Stimulated activated naive CD4-positive, alpha-beta T cell (primary cell): ENCODE measurements at regions not wholly inside any gene's neighbourhood (a gene's known extent, or its start where the extent isn't known, plus 50 kb on each side); places are given as distances from the start of the nearest gene placed in this dataset.
"Not testable (repeated sequence)": the region's sequence is repeated elsewhere in the genome, so short reads cannot be mapped to it uniquely, and the experiment has no call there.

Experiments
- DNase-seq, 6 experiments: peaks; one replicate each; lab custom pipeline; 2025; lab: John Stamatoyannopoulos, UW

DNA sequence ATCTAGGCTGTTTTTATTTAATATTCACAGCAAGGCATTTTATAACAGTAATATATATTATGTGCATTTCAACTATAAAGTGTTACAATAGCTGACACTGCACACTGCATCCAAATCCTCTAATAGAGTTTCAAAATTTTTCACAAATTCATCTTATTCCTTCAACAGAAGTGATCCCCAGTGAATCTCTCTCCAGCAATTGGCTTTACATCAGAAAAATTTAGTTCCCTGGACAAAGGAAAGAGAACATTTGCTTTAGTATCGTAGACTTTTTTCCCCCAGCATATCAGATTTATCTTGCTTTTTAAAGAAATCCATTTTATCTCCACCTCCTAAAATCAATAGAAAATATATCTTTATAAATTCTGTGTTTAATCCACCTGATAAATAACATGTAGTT lies 868.6 kb downstream of the TBL1XR1 start:
- DNase-seq: no peak

DNA sequence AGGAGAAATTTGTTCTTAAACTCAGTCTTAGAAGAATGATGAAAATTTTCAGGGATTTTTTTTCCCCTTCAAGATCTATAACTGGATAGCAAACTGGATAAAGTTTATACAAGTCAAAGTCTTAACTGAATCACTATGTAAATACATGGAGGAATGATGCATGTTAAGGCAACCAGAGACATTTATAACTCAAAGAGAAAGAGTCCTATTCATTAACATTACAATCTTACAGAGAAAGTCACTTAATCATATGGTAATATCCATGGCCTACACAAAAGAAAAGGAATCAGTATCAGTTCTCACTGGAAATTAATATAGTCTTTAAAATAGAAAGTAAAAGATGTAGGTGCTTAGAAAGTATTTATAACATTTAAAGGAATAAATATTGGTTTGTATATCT lies 869.1 kb downstream of the TBL1XR1 start:
- DNase-seq: no peak

DNA sequence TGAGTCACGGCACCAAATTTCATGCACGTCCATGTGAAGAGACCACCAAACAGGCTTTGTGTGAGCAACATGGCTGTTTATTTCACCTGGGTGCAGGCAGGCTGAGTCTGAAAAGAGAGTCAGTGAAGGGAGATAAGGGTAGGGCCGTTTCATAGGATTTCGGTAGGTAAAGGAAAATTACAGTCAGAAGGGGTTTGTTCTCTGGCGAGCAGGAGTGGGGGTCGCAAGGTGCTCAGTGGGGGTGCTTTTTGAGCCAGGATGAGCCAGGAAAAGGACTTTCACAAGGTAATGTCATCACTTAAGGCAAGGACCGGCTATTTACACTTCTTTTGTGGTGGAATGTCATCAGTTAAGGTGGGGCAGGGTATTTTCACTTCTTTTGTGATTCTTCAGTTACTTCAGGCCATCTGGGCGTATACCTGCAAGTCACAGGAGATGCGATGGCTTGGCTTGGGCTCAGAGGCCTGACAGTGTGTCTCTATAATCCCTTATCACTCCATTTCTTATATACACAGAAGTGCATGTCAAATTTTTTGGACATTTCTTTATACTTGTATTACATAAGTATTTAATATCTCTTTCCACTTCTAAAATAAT lies 870.3 kb downstream of the TBL1XR1 start:
- DNase-seq: not testable (repeated sequence)

DNA sequence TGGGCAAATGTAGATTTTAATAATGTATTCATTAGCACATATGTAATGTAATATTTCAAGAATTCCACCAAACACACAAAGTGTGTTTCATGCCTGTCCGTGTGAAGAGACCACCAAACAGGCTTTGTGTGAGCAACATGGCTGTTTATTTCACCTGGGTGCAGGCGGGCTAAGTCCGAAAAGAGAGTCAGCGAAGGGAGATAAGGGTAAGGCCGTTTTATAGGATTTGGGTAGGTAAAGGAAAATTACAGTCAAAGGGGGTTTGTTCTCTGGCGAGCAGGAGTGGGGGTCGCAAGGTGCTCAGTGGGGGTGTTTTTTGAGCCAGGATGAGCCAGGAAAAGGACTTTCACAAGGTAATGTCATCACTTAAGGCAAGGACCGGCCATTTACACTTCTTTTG lies 875.8 kb downstream of the TBL1XR1 start:
- not testable (repeated sequence) for DNase-seq

DNA sequence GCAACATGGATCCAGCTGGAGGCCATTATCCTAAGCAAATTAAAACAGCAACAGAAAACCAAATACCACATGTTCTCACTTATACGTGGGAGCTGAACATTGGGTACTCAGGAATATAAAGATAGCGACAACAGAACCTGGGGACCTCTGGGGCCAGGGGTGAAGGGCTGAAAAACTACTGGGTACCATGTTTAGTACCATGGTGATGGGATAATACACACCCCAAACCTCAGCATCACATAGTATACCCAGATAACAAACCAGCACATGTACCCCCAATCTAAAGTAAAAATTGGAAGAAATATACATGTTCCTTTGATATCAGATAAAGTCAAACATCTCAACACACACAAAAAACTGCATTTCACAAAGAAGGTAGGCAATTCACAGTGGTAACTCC lies 876.2 kb downstream of the TBL1XR1 start:
- no peak for DNase-seq

DNA sequence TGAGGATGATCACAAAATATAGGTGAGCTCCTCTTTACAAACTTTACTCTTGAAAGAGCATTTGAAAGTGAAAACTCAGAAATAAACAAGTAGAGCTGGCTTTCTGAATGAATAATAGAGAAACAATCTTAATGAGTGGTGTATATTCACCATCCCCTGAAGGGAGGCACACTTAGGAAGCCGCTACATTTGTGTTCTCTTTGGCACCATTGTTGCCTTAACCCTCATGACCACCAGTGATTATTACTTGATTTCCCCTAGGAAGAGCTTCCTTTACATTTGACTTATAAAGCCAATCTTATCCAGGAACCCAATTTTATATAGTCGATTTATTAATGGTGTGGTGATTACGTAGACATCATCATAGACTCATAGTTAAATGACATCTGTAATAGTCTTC lies 883.9 kb downstream of the TBL1XR1 start:
- DNase-seq: no peak

DNA sequence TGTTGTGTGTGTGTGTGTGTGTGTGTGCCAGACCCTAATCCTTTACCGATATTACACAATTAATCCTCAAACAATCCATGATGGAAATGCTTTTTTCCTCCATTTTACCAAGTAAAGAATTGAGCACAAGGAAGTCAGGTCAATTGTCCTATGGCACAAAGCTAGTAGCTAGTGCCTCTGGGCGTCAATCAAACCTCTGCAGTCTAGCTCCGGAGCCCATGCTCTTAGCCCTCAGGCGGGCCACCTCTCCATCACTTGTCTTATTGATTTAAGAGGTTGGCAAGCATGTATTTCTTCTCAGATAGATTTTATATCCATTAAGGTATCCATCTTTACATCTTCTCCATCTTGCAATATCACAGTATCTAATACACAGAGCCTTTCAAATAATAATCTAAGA lies 886.6 kb downstream of the TBL1XR1 start:
- no peak for DNase-seq

DNA sequence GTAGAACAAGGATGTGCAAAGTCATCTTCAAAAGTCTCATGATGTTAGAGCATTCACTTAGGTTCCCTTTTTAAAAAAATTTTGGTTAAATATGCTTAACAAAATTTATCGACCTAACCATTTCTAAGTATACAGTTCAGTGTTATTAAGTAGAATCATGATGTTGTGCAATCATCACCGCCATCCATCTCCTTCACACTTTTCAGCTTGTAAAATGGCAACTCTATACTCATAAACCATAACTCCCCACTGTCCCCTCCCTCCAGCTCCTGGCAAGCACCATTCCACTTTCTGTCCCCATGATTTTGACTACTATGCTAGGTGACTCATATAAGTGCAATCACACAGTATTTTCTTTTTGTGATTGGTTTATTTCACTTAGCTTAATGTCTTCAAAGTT lies 895.0 kb downstream of the TBL1XR1 start:
- DNase-seq: no peak

DNA sequence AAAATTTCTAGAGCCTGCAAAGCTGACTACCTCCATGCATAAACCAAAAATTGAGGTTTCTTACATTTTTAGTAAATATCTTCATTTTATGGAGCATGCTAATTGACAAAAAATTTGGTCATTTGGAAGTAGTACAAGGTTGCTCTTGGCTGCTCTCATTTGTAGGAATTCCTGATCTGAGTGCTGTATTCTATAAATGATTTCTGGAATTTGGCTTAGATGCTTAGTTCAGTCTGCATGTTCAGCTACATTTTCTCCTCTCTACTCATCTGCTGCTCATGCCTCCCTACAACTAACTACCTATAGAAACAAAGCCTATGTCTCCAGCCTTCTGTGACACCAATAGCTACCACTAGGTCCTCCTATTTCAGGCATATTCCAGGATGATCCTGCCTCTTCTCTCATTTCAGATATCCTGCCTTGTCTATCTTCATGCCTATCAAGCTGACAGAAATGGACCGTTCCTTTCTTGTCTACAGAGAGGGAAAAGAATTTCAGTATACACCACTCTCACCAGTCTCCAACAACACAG lies 901.1 kb downstream of the TBL1XR1 start:
- DNase-seq: no peak

DNA sequence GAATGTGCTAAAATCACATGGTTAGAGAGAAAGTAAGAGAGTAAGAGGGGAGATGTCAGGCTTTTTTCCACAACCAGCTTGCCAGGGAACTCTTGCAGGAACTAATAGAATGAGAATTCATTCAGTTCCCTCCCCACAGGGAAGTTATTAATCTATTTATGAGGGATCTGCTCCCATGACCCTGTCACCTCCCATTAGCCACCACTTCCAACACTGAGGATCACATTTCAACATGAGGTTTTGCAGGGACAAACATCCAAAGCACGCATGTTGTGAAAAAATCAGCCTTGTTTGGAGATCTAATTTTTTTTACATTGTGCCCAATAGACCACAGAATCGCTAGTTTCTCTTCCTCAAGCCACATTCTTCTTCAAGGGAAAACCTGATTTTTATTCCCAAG lies 904.0 kb downstream of the TBL1XR1 start:
- no peak for DNase-seq

DNA sequence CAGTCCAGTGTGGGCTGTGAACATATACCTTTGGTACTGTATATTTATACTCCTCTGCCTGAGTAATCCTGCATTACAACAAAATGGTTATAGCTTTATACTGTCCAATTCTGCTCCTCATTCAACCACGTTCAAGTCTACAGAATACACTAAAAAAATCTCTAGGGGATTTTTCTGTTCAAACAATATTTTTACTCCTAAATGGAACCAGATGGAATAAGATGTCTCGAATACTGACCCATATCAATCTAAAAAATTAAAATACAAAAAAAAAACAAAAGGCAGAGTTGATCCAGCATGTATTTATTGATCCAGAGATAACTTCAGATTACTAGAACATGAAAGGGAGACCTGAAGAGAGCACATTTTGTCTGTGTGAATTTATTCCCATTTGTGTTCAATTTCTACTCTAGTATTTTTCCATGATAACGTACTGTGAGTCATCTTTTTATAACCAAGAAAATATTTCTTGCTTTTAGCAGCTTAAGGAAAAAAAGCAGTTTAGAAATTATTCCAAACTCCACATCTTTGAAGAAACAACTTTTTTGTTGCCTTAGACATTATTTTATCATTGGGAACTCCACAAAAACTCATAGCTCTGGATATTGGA lies 910.7 kb downstream of the TBL1XR1 start:
- DNase-seq: no peak

DNA sequence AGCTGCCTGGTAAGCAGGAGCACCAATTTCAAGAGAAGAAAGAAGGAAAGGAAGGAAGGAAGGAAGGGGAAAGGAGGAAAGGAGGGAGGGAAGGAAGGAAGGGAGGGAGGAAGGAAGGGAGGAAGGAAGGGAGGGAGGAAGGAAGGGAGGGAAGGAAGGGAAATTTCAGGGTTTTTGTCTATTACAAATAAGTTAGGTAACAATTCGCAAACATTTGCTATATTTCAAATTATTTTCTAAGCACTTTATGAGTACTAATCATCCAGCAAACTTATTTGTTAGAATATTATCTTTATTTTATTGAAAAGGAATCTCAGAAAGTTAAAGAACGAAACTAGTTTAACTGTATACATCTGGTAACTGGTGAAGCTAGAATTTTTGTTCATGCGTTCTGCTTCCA lies 921.7 kb downstream of the TBL1XR1 start:
- DNase-seq: no peak

DNA sequence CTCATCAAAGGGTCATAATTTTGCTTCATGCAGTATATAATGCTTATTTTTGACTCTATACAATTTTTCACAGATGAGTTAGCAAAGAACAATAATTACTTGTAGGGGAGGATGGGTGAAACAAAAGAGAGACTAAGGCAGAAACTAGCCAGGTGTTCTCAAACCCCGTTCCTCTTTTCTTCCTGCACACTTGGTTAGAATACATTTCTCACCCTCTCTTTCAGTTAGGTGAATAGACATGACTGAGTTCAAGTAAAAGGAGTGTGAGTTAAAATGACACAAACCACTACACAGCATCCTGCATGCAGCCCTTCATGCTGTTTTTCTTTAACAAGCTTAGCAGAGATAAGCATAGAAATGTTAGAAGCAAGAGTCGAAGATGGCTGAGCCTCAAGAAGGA lies 922.2 kb downstream of the TBL1XR1 start:
- DNase-seq: no peak

DNA sequence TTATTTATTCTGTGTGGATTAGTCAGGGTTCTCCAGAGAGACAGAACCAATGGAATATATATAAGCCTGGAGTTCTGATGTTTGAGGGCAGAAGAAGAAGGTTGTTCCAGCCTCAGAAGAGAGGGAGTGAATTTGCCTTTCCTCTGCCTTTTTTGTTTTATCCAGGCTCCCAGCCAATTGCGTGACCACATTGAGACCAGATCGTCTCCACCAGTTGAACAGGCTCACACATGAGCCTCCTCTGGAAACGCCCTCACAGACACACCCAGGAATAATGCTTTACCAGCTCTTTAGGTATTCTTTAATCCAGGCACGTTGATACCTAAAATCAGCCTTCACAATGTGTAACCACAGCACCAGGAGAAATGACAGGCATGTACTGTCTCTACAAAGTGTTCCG lies 923.1 kb downstream of the TBL1XR1 start:
- DNase-seq: no peak

DNA sequence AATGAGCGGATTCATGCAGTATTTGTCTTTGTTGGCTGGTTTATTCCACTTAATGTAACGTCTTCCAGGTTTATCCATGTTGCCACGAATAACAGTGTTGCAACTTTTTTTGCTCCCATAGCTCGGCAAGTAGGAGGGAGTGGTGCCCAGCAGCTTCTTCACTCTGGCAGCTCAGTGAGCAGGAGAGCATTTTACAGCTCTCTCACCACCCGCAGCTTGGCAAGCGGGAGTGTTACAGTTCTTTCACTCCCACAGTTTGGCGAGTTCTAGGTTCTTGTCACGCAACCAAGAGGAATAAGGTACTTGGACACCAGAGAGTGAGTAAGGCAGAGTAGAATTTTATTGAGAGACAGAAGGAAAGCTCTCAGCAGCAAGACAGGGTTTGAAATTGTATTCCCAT lies 935.2 kb downstream of the TBL1XR1 start:
- no peak for DNase-seq

DNA sequence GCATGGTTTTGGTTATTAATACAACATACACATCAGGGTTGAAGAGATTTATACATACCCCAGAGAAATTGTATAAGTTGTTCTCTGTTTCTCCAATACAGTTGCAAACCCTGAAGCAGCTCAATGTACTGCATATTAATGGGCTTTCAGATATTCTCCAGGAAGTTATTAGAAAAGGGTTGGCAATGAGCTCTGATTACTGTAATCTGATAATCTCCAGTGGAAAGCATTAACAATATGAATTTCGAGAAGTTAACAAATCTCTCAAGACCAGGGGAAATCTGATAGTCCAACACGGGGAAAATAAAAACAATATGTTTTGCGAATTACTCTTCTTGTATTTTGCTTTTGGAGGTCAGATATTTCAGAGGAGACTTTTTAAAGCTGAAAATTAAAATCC lies 950.1 kb downstream of the TBL1XR1 start:
- DNase-seq: no peak

DNA sequence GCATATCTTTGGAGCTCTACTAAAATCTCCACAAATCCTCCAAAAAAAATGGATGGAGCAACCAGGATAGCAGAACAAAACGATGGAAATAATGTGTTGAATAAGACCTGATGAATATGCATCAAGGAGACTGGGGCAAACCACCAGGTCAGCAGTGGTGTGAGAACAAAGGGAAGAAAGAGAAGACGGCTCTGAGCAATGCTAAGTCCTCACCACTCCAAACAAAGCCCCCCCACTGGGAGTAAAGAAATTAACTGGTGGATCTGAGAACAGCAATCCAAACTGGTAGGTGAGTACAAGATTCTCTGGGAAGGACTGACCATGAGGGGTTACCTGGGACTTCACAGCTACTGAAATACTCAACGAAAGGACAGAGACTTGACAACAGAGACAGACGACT lies 977.3 kb downstream of the TBL1XR1 start:
- DNase-seq: no peak

DNA sequence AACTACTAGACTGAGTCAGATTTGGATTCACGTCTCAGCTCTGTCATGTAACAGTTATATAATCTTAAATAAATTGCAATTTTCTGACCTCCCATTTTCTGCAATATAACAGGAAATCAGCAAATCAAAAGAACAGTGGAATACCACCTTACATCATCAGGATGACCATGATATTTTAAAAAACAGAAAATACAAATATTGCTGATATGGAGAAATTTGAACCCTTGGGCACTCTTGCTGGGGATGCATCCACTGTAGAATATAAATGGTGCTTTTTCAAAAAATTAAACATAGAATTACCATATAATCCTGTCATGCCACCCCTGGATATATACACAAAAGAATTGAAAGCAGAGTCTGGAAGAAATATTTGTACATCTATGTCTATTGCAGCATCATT lies 982.5 kb downstream of the TBL1XR1 start:
- DNase-seq: no peak

DNA sequence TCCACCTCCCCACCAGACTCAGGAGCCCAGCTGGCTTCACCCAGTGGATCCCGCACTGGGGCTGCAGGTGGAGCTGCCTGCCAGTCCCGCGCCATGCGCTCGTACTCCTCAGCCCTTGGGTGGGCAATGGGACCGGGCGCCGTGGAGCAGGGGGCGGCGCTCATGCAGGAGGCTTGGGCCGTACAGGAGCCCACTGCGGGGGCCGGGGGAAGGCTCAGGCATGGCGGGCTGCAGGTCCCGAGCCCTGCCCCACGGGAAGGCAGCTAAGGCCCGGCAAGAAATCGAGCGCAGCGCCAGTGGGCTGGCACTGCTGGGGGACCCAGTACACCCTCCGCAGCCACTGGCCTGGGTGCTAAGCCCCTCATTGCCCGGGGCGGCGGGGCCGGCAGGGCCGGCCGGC lies 984.0 kb downstream of the TBL1XR1 start:
- DNase-seq: not testable (repeated sequence)

DNA sequence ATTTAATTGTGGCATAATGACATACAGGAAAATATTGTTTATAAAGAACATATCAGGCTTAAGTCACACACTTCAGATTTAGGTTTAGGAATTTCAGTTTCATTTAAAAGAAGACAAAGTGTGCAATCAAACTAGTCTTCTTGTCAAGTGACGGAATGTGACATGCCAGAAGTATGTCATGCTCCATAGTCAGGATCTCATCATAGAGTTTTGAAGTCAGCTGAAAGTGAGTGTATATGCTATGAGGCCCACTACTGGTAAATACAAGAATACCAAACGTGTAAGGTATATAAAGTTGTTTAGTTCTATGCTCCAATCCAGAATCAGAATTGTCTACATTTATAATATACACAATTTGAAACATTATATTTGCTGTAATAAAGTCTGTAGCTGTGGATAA lies 988.4 kb downstream of the TBL1XR1 start:
- DNase-seq: no peak

DNA sequence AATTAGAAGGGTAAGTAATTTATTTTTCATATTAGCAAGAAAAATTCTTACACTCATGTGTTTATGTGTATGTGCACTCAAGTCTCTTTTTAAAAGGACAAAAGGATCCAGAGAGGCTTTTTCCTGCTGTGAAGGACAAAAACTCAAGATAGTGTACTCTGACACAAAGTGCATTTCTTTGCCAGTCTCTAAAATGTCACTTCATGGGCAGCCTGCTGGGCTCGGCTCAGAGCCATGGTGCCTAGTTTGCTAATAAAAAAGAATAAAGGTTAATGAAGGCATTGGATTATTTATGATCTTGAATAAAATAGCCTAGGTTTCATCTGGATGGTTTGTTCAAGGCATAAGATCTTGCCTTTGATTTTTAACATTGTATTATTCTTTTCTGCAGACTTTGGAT lies 989.0 kb downstream of the TBL1XR1 start:
- DNase-seq: no peak

DNA sequence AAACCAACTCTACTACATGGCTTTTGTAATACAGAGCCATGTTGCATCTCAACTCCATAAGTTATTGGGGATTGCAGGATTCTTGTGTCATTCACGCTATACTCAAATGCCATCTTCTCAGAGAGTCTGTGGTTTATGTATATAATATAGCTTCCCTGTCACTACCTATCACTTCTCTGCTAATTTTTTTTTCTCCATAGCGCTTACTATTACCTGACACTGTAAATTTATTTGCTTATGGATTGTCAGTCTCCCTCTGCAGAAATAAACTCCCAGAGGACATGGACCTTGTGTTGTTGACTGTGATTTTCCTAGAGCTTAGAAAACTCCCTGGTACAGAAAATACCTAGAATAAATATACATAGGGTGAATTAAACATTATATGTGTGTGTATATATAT lies 990.5 kb downstream of the TBL1XR1 start:
- DNase-seq: no peak

DNA sequence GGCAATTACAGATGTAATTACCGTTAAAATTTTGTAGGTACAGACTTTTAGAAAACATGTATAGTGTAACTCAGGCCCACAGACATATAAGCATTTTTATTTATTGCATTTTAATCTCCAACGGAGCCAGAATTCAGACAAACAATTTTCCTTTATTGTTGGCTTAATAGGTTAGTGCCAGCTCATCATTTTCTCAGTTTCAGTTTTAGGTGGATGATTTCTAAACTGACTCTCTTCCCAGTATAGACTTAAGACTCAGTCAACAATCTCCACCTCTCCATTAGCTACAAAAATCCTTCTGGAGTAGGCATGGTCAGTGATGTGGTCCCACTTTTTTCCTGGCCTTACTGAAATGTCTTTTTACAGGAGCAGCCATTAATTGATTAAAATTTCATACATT lies 994.6 kb downstream of the TBL1XR1 start:
- DNase-seq: no peak

DNA sequence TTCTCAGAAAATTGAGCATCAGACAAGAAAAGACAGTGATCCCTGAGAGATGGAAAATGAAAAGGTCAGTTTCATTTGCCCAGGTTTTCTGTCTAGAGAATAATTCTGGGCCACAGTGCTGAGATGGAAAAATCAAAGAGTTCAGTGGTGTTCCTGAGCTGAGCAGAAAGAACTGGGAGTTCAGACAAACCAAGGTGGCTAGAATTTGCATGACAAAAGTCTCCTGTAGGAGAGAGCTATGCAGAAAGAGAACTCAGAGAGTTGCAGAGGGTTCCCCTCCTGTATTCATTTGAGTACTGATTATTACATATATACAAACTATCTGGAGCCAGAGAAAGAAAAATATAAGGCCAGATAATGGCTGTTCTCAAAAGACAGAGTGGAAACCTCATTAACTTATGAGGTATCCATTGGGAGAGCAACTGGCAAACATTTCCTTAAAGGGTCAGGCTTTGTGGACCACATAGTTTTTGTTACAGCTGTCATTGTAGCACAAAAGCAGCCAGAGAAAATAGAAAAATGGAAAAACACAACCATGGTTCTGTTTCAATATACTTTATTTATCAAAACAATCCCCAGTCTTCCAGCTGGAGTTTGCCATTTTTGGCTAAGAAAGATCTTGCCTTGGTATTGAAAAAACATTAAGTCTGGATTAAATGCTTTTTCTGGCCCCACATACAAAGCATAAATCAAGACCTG lies 1004.1 kb downstream of the TBL1XR1 start:
- DNase-seq: no peak
